Neural progenitor cell (in vitro differentiated cells): ENCODE measurements at regions not wholly inside any gene's neighbourhood (a gene's known extent, or its start where the extent isn't known, plus 50 kb on each side); places are given as distances from the start of the nearest gene placed in this dataset.
"Not testable (repeated sequence)": the region's sequence is repeated elsewhere in the genome, so short reads cannot be mapped to it uniquely, and the experiment has no call there.

ENCODE experiments used
- DNase-seq: peaks from one replicate; pipeline ENCODE4 v3.0.0-alpha.2; 2016; ENCODE audit warnings: low spot score
- H2AFZ ChIP-seq: fragments of 200-600 bp; sonication (generic); replicated peaks from 2 replicates; pipeline ENCODE4 v1.6.1; 2016; ENCODE audit warnings: antibody characterized with exemption
- H3F3A ChIP-seq: fragments of 200-600 bp; sonication (generic); 2 replicates; pipeline ENCODE4 v1.6.1; 2016; ENCODE audit warnings: antibody characterized with exemption, low read depth
- H3K27ac ChIP-seq: fragments of 200-600 bp; sonication (generic); 2 replicates; pipeline ENCODE4 v1.5.1; 2016; ENCODE audit warnings: mild to moderate bottlenecking
- H3K27me3 ChIP-seq: fragments of 200-600 bp; sonication (generic); 2 replicates; pipeline ENCODE4 v1.6.1; 2016; ENCODE audit warnings: mild to moderate bottlenecking, moderate library complexity
- H3K36me3 ChIP-seq: fragments of 200-600 bp; sonication (generic); 2 replicates; pipeline ENCODE4 v1.5.1; 2016
- H3K4me1 ChIP-seq: fragments of 200-600 bp; sonication (generic); 2 replicates; pipeline ENCODE4 v1.6.1; 2016; ENCODE audit warnings: mixed run types
- H3K4me2 ChIP-seq: fragments of 200-600 bp; sonication (generic); 2 replicates; pipeline ENCODE4 v1.6.1; 2016
- H3K4me3 ChIP-seq: fragments of 200-600 bp; sonication (generic); 2 replicates; pipeline ENCODE4 v1.5.1; 2016
- H3K79me2 ChIP-seq: fragments of 200-600 bp; sonication (generic); 2 replicates; pipeline ENCODE4 v1.6.1; 2016; ENCODE audit warnings: low read depth
- H3K9ac ChIP-seq: fragments of 200-600 bp; sonication (generic); 2 replicates; pipeline ENCODE4 v1.6.1; 2016
- H3K9me3 ChIP-seq: fragments of 200-600 bp; sonication (generic); 2 replicates; pipeline ENCODE4 v1.5.1; 2016; ENCODE audit warnings: low read depth
- H4K20me1 ChIP-seq: fragments of 200-600 bp; sonication (generic); 2 replicates; pipeline ENCODE4 v1.6.1; 2016; ENCODE audit warnings: low read depth
- H3K27ac Mint-ChIP-seq: 3 replicates; pipeline ENCODE4 v1.8.0; 2021; ENCODE audit warnings: mixed read lengths
- H3K27me3 Mint-ChIP-seq: 2 replicates; pipeline ENCODE4 v1.8.0; 2022; ENCODE audit warnings: low read depth, mild to moderate bottlenecking, inconsistent platforms, moderate library complexity, mixed read lengths; ENCODE audit not compliant: insufficient read depth
- H3K36me3 Mint-ChIP-seq: 3 replicates; pipeline ENCODE4 v1.8.0; 2021; ENCODE audit warnings: mixed read lengths
- H3K4me1 Mint-ChIP-seq: 3 replicates; pipeline ENCODE4 v1.8.0; 2021; ENCODE audit warnings: mixed read lengths
- H3K4me3 Mint-ChIP-seq: 3 replicates; pipeline ENCODE4 v1.8.0; 2021; ENCODE audit warnings: mild to moderate bottlenecking, moderate library complexity, mixed read lengths
- H3K9me3 Mint-ChIP-seq: 3 replicates; pipeline ENCODE4 v1.8.0; 2020; ENCODE audit warnings: mixed read lengths
- CTCF ChIP-seq: fragments of 200-600 bp; sonication (generic); IDR thresholded peaks from 2 replicates; pipeline ENCODE4 v1.5.1; 2017; ENCODE audit warnings: antibody characterized with exemption, mild to moderate bottlenecking
- EZH2 ChIP-seq: fragments of 200-600 bp; sonication (generic); IDR thresholded peaks from 2 replicates; pipeline ENCODE4 v1.6.1; 2017; ENCODE audit warnings: antibody characterized with exemption, mild to moderate bottlenecking, moderate library complexity
- EZH2phosphoT487 ChIP-seq: fragments of 200-600 bp; sonication (generic); IDR thresholded peaks from 2 replicates; pipeline ENCODE4 v1.6.1; 2017; ENCODE audit warnings: antibody characterized with exemption

DNA sequence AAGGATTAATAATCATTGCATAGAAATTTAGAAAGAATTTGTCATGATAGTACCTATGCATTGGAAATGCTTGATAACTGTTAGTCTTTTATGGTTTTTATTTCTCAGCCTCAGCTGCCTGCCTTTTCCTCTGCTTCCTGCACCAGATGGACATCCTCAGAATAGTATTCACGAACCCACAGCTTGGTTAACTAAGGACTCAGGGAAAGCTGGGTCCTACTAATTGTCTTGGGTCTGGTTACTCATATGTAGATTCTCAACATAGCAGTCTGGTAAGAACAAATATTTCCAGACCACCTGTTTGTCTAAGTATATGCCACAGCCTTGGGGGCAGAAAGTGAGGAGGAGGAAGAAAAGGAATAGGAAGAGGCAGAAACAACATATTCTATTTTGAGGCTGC lies 464.5 kb upstream of the SMARCA2 start:
- H3K4me1 Mint-ChIP-seq: no peaks in the 10 kb centered on the region
- H3K27me3 Mint-ChIP-seq: no peaks in the 10 kb centered on the region
- Histone ChIP-seq H3K4me3 (no peak overlapping the region), H3K9ac (no peak overlapping the region), H2AFZ (no peak overlapping the region), H3K4me2 (no peak overlapping the region), H3K9me3 (peaks cover 28% of the 10 kb centered on the region), H3K27ac (no peak overlapping the region), H4K20me1 (no peaks in the 10 kb centered on the region), H3K4me1 (no peaks in the 10 kb centered on the region), H3K27me3 (no peaks in the 10 kb centered on the region), H3F3A (no peaks in the 10 kb centered on the region), H3K36me3 (no peaks in the 10 kb centered on the region), H3K79me2 (no peaks in the 10 kb centered on the region)
- H3K9me3 Mint-ChIP-seq: no peaks in the 10 kb centered on the region
- no peak overlapping the region for H3K27ac Mint-ChIP-seq
- no peaks in the 10 kb centered on the region for H3K36me3 Mint-ChIP-seq
- no peak for DNase-seq
- H3K4me3 Mint-ChIP-seq: no peak overlapping the region
- TF ChIP-seq EZH2phosphoT487 (no peak), CTCF (no peak), EZH2 (no peak)

DNA sequence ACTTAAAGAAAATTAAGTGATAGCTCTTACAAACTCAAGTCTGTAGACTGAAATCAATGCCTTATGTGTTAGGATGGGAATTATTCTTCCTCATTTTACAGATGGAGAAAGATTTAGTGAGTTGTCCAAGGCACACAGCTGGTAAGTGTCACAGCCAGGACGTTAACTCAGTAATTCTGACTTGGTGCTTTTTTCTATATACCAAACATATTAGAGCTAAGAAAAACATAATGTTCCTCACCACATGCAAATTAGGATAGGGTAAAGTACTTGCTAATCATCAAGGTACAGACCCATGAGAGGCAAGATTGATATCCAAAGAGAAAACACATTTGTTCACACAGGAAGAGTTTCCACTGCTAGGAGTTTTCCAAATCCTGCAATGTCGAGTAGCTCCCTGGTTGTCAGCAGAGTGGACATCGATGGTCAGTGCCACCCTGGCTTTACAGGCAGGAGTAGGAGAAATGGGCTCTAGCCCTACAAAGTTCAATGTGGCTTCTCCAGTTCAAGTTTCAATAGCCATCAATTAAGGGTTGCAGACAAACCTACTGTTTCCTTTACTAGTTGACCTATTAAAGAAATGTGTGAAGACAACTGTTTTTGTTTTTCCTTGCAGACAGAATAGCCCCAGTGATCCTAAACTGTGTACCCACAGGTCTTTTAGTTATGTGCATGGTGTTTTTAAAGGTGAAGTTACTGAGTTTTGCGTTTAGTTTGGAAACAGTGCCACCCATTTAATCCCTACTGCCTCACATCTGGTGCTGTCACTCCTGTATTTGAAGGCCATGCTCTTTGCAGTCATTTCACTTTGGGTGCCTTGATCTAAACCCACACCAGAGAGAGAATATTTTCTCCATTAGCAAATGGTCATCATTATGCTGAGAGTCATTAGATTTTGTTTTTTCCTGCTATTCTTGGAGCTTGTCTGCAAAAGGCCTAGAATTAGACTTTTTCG lies 460.8 kb upstream of the SMARCA2 start:
- no peaks in the 10 kb centered on the region for H3K36me3 Mint-ChIP-seq
- Histone ChIP-seq H2AFZ (no peak overlapping the region), H4K20me1 (no peaks in the 10 kb centered on the region), H3K27ac (no peak overlapping the region), H3K79me2 (no peaks in the 10 kb centered on the region), H3K36me3 (no peaks in the 10 kb centered on the region), H3K9me3 (peaks cover 32% of the 10 kb centered on the region), H3F3A (no peaks in the 10 kb centered on the region), H3K4me2 (no peak overlapping the region), H3K9ac (no peak overlapping the region), H3K4me3 (no peak overlapping the region), H3K27me3 (no peaks in the 10 kb centered on the region), H3K4me1 (no peaks in the 10 kb centered on the region)
- DNase-seq: no peak
- H3K27ac Mint-ChIP-seq: no peak overlapping the region
- TF ChIP-seq EZH2phosphoT487 (no peak), CTCF (no peak), EZH2 (no peak)
- H3K4me1 Mint-ChIP-seq: no peaks in the 10 kb centered on the region
- no peaks in the 10 kb centered on the region for H3K9me3 Mint-ChIP-seq
- no peak overlapping the region for H3K4me3 Mint-ChIP-seq
- H3K27me3 Mint-ChIP-seq: no peaks in the 10 kb centered on the region

DNA sequence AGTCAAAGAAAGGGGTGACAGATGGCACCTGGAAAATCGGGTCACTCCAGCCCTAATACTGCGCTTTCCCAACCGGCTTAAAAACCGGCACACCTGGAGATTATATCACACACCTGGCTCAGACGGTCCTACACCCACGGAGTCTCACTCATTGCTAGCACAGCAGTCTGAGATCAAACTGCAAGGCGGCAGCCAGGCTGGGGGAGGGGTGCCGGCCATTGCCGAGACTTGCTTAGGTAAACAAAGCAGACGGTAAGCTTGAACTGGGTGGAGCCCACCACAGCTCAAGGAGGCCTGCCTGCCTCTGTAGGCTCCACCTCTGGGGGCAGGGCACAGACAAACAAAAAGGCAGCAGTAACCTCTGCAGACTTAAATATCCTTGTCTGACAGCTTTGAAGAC lies 456.5 kb upstream of the SMARCA2 start:
- H3K27ac Mint-ChIP-seq, H2AFZ ChIP-seq, H3F3A ChIP-seq, H3K4me1 ChIP-seq, H3K27me3 ChIP-seq, H3K27me3 Mint-ChIP-seq, H3K36me3 ChIP-seq, H3K27ac ChIP-seq, H3K4me3 Mint-ChIP-seq, H4K20me1 ChIP-seq, H3K4me1 Mint-ChIP-seq, H3K9me3 Mint-ChIP-seq, H3K36me3 Mint-ChIP-seq, H3K4me3 ChIP-seq, H3K4me2 ChIP-seq, H3K79me2 ChIP-seq, DNase-seq, H3K9ac ChIP-seq: not testable (repeated sequence)
- peaks cover 18% of the 10 kb centered on the region for H3K9me3 ChIP-seq

- no peaks in the 10 kb centered on the region for H4K20me1 ChIP-seq
- no peak for TF ChIP-seq EZH2
- TF ChIP-seq CTCF: no peak
- TF ChIP-seq EZH2phosphoT487: no peak
- peaks cover 15% of the 10 kb centered on the region for H3K9me3 ChIP-seq
- Mint-ChIP-seq H3K27ac (no peak overlapping the region), H3K27me3 (peaks cover 2% of the 10 kb centered on the region), H3K36me3 (no peaks in the 10 kb centered on the region), H3K4me3 (no peak overlapping the region), H3K4me1 (no peaks in the 10 kb centered on the region), H3K9me3 (peaks cover 6% of the 10 kb centered on the region)
- no peak overlapping the region for H3K27ac ChIP-seq
- H3K36me3 ChIP-seq: no peaks in the 10 kb centered on the region
- H3K9ac ChIP-seq: no peak overlapping the region
- no peaks in the 10 kb centered on the region for H3K79me2 ChIP-seq
- no peak overlapping the region for H3K4me2 ChIP-seq
- no peaks in the 10 kb centered on the region for H3K27me3 ChIP-seq
- no peaks in the 10 kb centered on the region for H3F3A ChIP-seq
- no peak for DNase-seq
- no peak overlapping the region for H2AFZ ChIP-seq
- no peak overlapping the region for H3K4me3 ChIP-seq
- H3K4me1 ChIP-seq: no peaks in the 10 kb centered on the region
Observed at GRCh38 chr9:1575939-1576338, 439.2 kb upstream of the SMARCA2 start.
